ENCODE measurements at regions not wholly inside any gene's neighbourhood (a gene's known extent, or its start where the extent isn't known, plus 50 kb on each side); places are given as distances from the start of the nearest gene placed in this dataset.

- dilution Hi-C loops (cut with MboI; ENCODE audit: extremely low pct_ligation_motif_present, low sequenced_read_pairs) (no loop called here), intact Hi-C loops (cut with micrococcal nuclease) (loop anchor here (10.0 kb wide), 1 partner anchor 405 kb away; no protein-coding TSS in a partner anchor)
- Histone ChIP-seq H3K9ac (replicated peaks; ENCODE audit: extremely low read depth, insufficient read depth, low read length) (no peak overlapping the region), H3K4me3 (replicated peaks in 1 of 3; ENCODE audit: insufficient read depth in 1 of 3, low read depth in 1 of 3, low read length in 3 of 3) (no peak overlapping the region), H3K9me3 (replicated peaks; ENCODE audit: control insufficient read depth, insufficient read depth, low read length) (no peaks in the 10 kb centered on the region), H3K4me1 (ENCODE audit: control insufficient read depth, extremely low read depth, insufficient read depth, low read length) (peaks cover 22% of the 10 kb centered on the region), H3K9me1 (replicated peaks; ENCODE audit: control insufficient read depth, extremely low read depth, insufficient read depth, low read length) (no peaks in the 10 kb centered on the region), H3K36me3 (ENCODE audit: control insufficient read depth in 2 of 2, extremely low read depth in 1 of 2, insufficient read depth in 2 of 2, low read length in 2 of 2) (no peaks in the 10 kb centered on the region), H3K4me2 (ENCODE audit: insufficient read depth, low read length) (no peak overlapping the region), H3K27ac (ENCODE audit: insufficient read depth, low read depth, low read length) (no peak overlapping the region), H3K27me3 (ENCODE audit: control insufficient read depth in 2 of 2, insufficient read depth in 2 of 2, low read length in 2 of 2) (no peaks in the 10 kb centered on the region), H4K20me1 (replicated peaks; ENCODE audit: control insufficient read depth, extremely low read depth, insufficient read depth, low read length) (no peaks in the 10 kb centered on the region), H3K79me2 (ENCODE audit: control insufficient read depth, insufficient read depth, low read length) (no peaks in the 10 kb centered on the region), H2AFZ (ENCODE audit: low read depth, low read length) (no peak overlapping the region)
- TF ChIP-seq, protein P1, sequence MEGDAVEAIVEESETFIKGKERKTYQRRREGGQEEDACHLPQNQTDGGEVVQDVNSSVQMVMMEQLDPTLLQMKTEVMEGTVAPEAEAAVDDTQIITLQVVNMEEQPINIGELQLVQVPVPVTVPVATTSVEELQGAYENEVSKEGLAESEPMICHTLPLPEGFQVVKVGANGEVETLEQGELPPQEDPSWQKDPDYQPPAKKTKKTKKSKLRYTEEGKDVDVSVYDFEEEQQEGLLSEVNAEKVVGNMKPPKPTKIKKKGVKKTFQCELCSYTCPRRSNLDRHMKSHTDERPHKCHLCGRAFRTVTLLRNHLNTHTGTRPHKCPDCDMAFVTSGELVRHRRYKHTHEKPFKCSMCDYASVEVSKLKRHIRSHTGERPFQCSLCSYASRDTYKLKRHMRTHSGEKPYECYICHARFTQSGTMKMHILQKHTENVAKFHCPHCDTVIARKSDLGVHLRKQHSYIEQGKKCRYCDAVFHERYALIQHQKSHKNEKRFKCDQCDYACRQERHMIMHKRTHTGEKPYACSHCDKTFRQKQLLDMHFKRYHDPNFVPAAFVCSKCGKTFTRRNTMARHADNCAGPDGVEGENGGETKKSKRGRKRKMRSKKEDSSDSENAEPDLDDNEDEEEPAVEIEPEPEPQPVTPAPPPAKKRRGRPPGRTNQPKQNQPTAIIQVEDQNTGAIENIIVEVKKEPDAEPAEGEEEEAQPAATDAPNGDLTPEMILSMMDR (IDR thresholded peaks at IDR 0.05; ENCODE audit: extremely low read depth in 1 of 2, insufficient read depth in 1 of 2, low read depth in 1 of 2, low read length in 2 of 2) = no peak
- no peak for TF ChIP-seq FOS (IDR thresholded peaks at IDR 0.05; ENCODE audit: borderline replicate concordance, insufficient read depth, low read length)
- no peak for TF ChIP-seq POLR2A (IDR thresholded peaks at IDR 0.05; ENCODE audit: low read depth, low read length)
- TF ChIP-seq JUN (IDR thresholded peaks at IDR 0.05; ENCODE audit: borderline replicate concordance, insufficient read depth, insufficient read length, low read depth) = no peak
- TF ChIP-seq MAX (IDR thresholded peaks at IDR 0.05; ENCODE audit: insufficient read depth, insufficient read length) = no peak
- TF ChIP-seq MYC (IDR thresholded peaks at IDR 0.05; ENCODE audit: low read depth, low read length) = no peak
- no peak for TF ChIP-seq EZH2 (IDR thresholded peaks at IDR 0.05; ENCODE audit: borderline replicate concordance, low read depth, low read length, severe bottlenecking)
- TF ChIP-seq GATA2 (IDR thresholded peaks at IDR 0.05; ENCODE audit: insufficient read depth, insufficient read length, low read depth, low read length) = no peak
- TF ChIP-seq POLR2AphosphoS5 (IDR thresholded peaks at IDR 0.05; ENCODE audit: insufficient read depth, low read depth, low read length) = no peak
- DNase-seq (ENCODE audit: low read depth, low spot score) (no peak), FAIRE-seq (no peak)
- ChIA-PET CTCF (no interaction called here), POLR2A (no interaction called here)
- no TSS peak for BruUV-seq (replicated peaks)
Observed at GRCh38 chr2:235270291-235270690, 223.6 kb upstream of the AGAP1 start.
